Naive thymus-derived CD4-positive, alpha-beta T cell (primary cell): ENCODE measurements at regions not wholly inside any gene's neighbourhood (a gene's known extent, or its start where the extent isn't known, plus 50 kb on each side); places are given as distances from the start of the nearest gene placed in this dataset.

Source experiments
- ATAC-seq: fragments of 150-1000 bp; cut with Tn5 transposase; 2 replicates; pipeline ENCODE4 v1.10.0; 2021; ENCODE audit warnings: mild to moderate bottlenecking, moderate library complexity
- CTCF ChIA-PET: fragments of 350-600 bp; sonication (Branson Sonifier 250); formaldehyde crosslinking; loops from one replicate; lab custom pipeline; 2021; ENCODE audit warnings: antibody characterized with exemption; lab: Charles Lee
- POLR2A ChIA-PET: fragments of 350-600 bp; sonication (Branson Sonifier 250); formaldehyde crosslinking; loops from one replicate; lab custom pipeline; 2021; ENCODE audit warnings: antibody characterized with exemption, inconsistent platforms; lab: Charles Lee
- DNase-seq, 9 donors: peaks; one replicate each; pipeline versions ENCODE4 v3.0.0 to v3.0.0-alpha.2; 2020 to 2022; ENCODE audit warnings: mixed read lengths in 1 of 9
- H3K27ac ChIP-seq: one replicate; pipeline ENCODE4 v1.7.0; 2013; ENCODE audit warnings: mild to moderate bottlenecking, low read depth, low read length, moderate library complexity
- H3K27me3 ChIP-seq, 2 donors: one replicate each; pipeline ENCODE4 v1.7.0; 2013; ENCODE audit warnings: low read length in 2 of 2, mild to moderate bottlenecking in 2 of 2, moderate library complexity in 2 of 2; ENCODE audit not compliant: control insufficient read depth in 2 of 2, insufficient read depth in 2 of 2
- H3K36me3 ChIP-seq, 3 experiments: 1 replicate in 2 of 3; 2 replicates in 1 of 3; pipeline ENCODE4 v1.7.0; 2013; ENCODE audit warnings: low read length in 3 of 3, mild to moderate bottlenecking in 3 of 3, moderate library complexity in 1 of 3; ENCODE audit not compliant: insufficient read depth in 3 of 3, control insufficient read depth in 2 of 3
- H3K4me1 ChIP-seq, 2 donors: one replicate each; pipeline ENCODE4 v1.7.0; 2013; ENCODE audit warnings: low read length in 2 of 2, mild to moderate bottlenecking in 2 of 2, moderate library complexity in 1 of 2; ENCODE audit not compliant: control insufficient read depth in 2 of 2, insufficient read depth in 2 of 2
- H3K4me3 ChIP-seq: 2 replicates; pipeline ENCODE4 v1.7.0; 2013; ENCODE audit warnings: mild to moderate bottlenecking, low read length
- H3K9me3 ChIP-seq, 3 experiments: 1 replicate in 2 of 3; 2 replicates in 1 of 3; pipeline ENCODE4 v1.7.0; 2013; ENCODE audit warnings: low read length in 3 of 3; ENCODE audit not compliant: control insufficient read depth in 2 of 3
- H3K27ac Mint-ChIP-seq, 9 donors: one replicate each; pipeline ENCODE4 v1.8.0; 2020 to 2022; ENCODE audit warnings: mixed read lengths in 9 of 9, mild to moderate bottlenecking in 8 of 9, moderate library complexity in 5 of 9, inconsistent platforms in 2 of 9
- H3K27me3 Mint-ChIP-seq, 5 donors: one replicate each; pipeline ENCODE4 v1.8.0; 2021 to 2022; ENCODE audit warnings: mixed read lengths in 5 of 5, mild to moderate bottlenecking in 1 of 5
- H3K36me3 Mint-ChIP-seq, 5 donors: one replicate each; pipeline ENCODE4 v1.8.0; 2020 to 2022; ENCODE audit warnings: mixed read lengths in 5 of 5, mild to moderate bottlenecking in 3 of 5, inconsistent platforms in 1 of 5
- H3K4me1 Mint-ChIP-seq, 7 donors: one replicate each; pipeline ENCODE4 v1.8.0; 2020 to 2022; ENCODE audit warnings: mixed read lengths in 7 of 7, mild to moderate bottlenecking in 3 of 7, inconsistent platforms in 1 of 7
- H3K4me3 Mint-ChIP-seq, 10 donors: one replicate each; pipeline ENCODE4 v1.8.0; 2020 to 2022; ENCODE audit warnings: mild to moderate bottlenecking in 10 of 10, mixed read lengths in 10 of 10, moderate library complexity in 6 of 10, inconsistent platforms in 2 of 10
- H3K9me3 Mint-ChIP-seq, 11 donors: one replicate each; pipeline ENCODE4 v1.8.0; 2020 to 2022; ENCODE audit warnings: mixed read lengths in 11 of 11, mild to moderate bottlenecking in 4 of 11, inconsistent platforms in 1 of 11, moderate library complexity in 1 of 11
- intact Hi-C, 2 donors: fragments of 100-400 bp; cut with micrococcal nuclease; formaldehyde crosslinking; loops; one replicate each; pipeline ENCODE4 v1.15.1; 2023

GRCh38 chr16:49130397-49130796 is 151.2 kb downstream of the CBLN1 start:
- no peak for DNase-seq
- no peaks in the 10 kb centered on the region for H3K36me3 ChIP-seq
- Mint-ChIP-seq H3K9me3 (peaks cover 0 to 17% (median 3%) of the 10 kb centered on the region in 11 donors), H3K4me3 (no peak overlapping the region), H3K4me1 (no peaks in the 10 kb centered on the region), H3K36me3 (no peaks in the 10 kb centered on the region), H3K27me3 (no peaks in the 10 kb centered on the region), H3K27ac (no peak overlapping the region)
- no peaks in the 10 kb centered on the region for H3K4me1 ChIP-seq
- H3K27ac ChIP-seq, result no peak overlapping the region
- intact Hi-C loops, result no loop called here
- ATAC-seq, result no peak
- no peaks in the 10 kb centered on the region for H3K9me3 ChIP-seq
- H3K4me3 ChIP-seq, result no peak overlapping the region
- no peaks in the 10 kb centered on the region for H3K27me3 ChIP-seq
- ChIA-PET POLR2A (no interaction called here), CTCF (no interaction called here)

- H3K4me3 Mint-ChIP-seq, result no peak overlapping the region
- peaks cover 0 to 19% (median 3%) of the 10 kb centered on the region in 11 donors for H3K9me3 Mint-ChIP-seq
- Histone ChIP-seq H3K4me1 (no peaks in the 10 kb centered on the region), H3K4me3 (no peak overlapping the region), H3K36me3 (no peaks in the 10 kb centered on the region), H3K27me3 (no peaks in the 10 kb centered on the region), H3K9me3 (no peaks in the 10 kb centered on the region), H3K27ac (no peak overlapping the region)
- POLR2A ChIA-PET, result no interaction called here
- no peak for DNase-seq
- CTCF ChIA-PET, result no interaction called here
- intact Hi-C loops, result no loop called here
- no peaks in the 10 kb centered on the region for H3K4me1 Mint-ChIP-seq
- no peak overlapping the region for H3K27ac Mint-ChIP-seq
- H3K27me3 Mint-ChIP-seq, result no peaks in the 10 kb centered on the region
- no peak for ATAC-seq
- H3K36me3 Mint-ChIP-seq, result no peaks in the 10 kb centered on the region
Measured at GRCh38 chr16:49129935-49130334, 151.7 kb downstream of the CBLN1 start.

- Histone ChIP-seq H3K27me3 (no peaks in the 10 kb centered on the region), H3K9me3 (no peaks in the 10 kb centered on the region), H3K36me3 (no peaks in the 10 kb centered on the region), H3K27ac (no peak overlapping the region), H3K4me1 (no peaks in the 10 kb centered on the region), H3K4me3 (no peak overlapping the region)
- no peaks in the 10 kb centered on the region for H3K27me3 Mint-ChIP-seq
- no peak overlapping the region for H3K4me3 Mint-ChIP-seq
- DNase-seq (no peak), ATAC-seq (no peak)
- intact Hi-C loops, result no loop called here
- H3K9me3 Mint-ChIP-seq, result peaks cover 0 to 21% (median 5%) of the 10 kb centered on the region in 11 donors
- H3K27ac Mint-ChIP-seq, result no peak overlapping the region
- POLR2A ChIA-PET, result no interaction called here
- no peaks in the 10 kb centered on the region for H3K36me3 Mint-ChIP-seq
- H3K4me1 Mint-ChIP-seq, result no peaks in the 10 kb centered on the region
- CTCF ChIA-PET, result no interaction called here
Measured at GRCh38 chr16:49128740-49129139, 152.9 kb downstream of the CBLN1 start.

- no peaks in the 10 kb centered on the region for H3K36me3 ChIP-seq
- H3K4me1 ChIP-seq, result no peaks in the 10 kb centered on the region
Measured at GRCh38 chr16:49127103-49127502, 154.5 kb downstream of the CBLN1 start.

GRCh38 chr16:49121636-49122035 is 160.0 kb downstream of the CBLN1 start:
- ChIA-PET POLR2A (no interaction called here), CTCF (no interaction called here)
- H3K9me3 Mint-ChIP-seq, result peaks cover 0 to 22% (median 6%) of the 10 kb centered on the region in 11 donors

More at GRCh38 chr16:49127103-49127502, 154.5 kb downstream of the CBLN1 start:
- intact Hi-C loops, result no loop called here
- no peak overlapping the region for H3K27ac Mint-ChIP-seq
- Histone ChIP-seq H3K27me3 (no peaks in the 10 kb centered on the region), H3K27ac (no peak overlapping the region), H3K4me3 (no peak overlapping the region), H3K9me3 (no peaks in the 10 kb centered on the region)
- H3K27me3 Mint-ChIP-seq, result peaks cover 0 to 5% (median 0%) of the 10 kb centered on the region in 5 donors
- no peaks in the 10 kb centered on the region for H3K4me1 Mint-ChIP-seq
- ChIA-PET CTCF (no interaction called here), POLR2A (no interaction called here)
- H3K9me3 Mint-ChIP-seq, result peaks cover 0 to 21% (median 8%) of the 10 kb centered on the region in 11 donors
- DNase-seq (no peak), ATAC-seq (no peak)
- no peak overlapping the region for H3K4me3 Mint-ChIP-seq
- H3K36me3 Mint-ChIP-seq, result no peaks in the 10 kb centered on the region

GRCh38 chr16:49120631-49121030 is 161.0 kb downstream of the CBLN1 start:
- intact Hi-C loops, result no loop called here
- no peak for DNase-seq
- no peak overlapping the region for H3K4me3 ChIP-seq
- H3K9me3 ChIP-seq, result no peaks in the 10 kb centered on the region
- ChIA-PET POLR2A (no interaction called here), CTCF (no interaction called here)
- peaks cover 0 to 10% (median 0%) of the 10 kb centered on the region in 5 donors for H3K27me3 Mint-ChIP-seq
- no peak overlapping the region for H3K27ac Mint-ChIP-seq
- no peak overlapping the region for H3K4me3 Mint-ChIP-seq
- no peaks in the 10 kb centered on the region for H3K4me1 ChIP-seq
- H3K4me1 Mint-ChIP-seq, result no peaks in the 10 kb centered on the region
- H3K27me3 ChIP-seq, result no peaks in the 10 kb centered on the region
- H3K36me3 ChIP-seq, result no peaks in the 10 kb centered on the region
- peaks cover 0 to 15% (median 6%) of the 10 kb centered on the region in 11 donors for H3K9me3 Mint-ChIP-seq
- no peaks in the 10 kb centered on the region for H3K36me3 Mint-ChIP-seq
- ATAC-seq, result no peak
- no peak overlapping the region for H3K27ac ChIP-seq

More at GRCh38 chr16:49121636-49122035, 160.0 kb downstream of the CBLN1 start:
- intact Hi-C loops, result no loop called here
- H3K4me1 ChIP-seq, result no peaks in the 10 kb centered on the region
- DNase-seq (no peak), ATAC-seq (no peak)
- no peaks in the 10 kb centered on the region for H3K36me3 ChIP-seq
- no peaks in the 10 kb centered on the region for H3K9me3 ChIP-seq
- H3K27me3 Mint-ChIP-seq, result peaks cover 0 to 10% (median 0%) of the 10 kb centered on the region in 5 donors
- H3K27me3 ChIP-seq, result no peaks in the 10 kb centered on the region
- no peak overlapping the region for H3K27ac Mint-ChIP-seq
- H3K36me3 Mint-ChIP-seq, result no peaks in the 10 kb centered on the region
- no peak overlapping the region for H3K4me3 Mint-ChIP-seq
- H3K4me3 ChIP-seq, result no peak overlapping the region
- H3K27ac ChIP-seq, result no peak overlapping the region
- no peaks in the 10 kb centered on the region for H3K4me1 Mint-ChIP-seq

- Histone ChIP-seq H3K9me3 (no peaks in the 10 kb centered on the region), H3K4me3 (no peak overlapping the region), H3K36me3 (no peaks in the 10 kb centered on the region), H3K27me3 (no peaks in the 10 kb centered on the region), H3K27ac (no peak overlapping the region), H3K4me1 (no peaks in the 10 kb centered on the region)
- Mint-ChIP-seq H3K36me3 (no peaks in the 10 kb centered on the region), H3K27me3 (peaks cover 0 to 21% (median 0%) of the 10 kb centered on the region in 5 donors), H3K4me3 (no peak overlapping the region), H3K9me3 (peaks cover 0 to 16% (median 6%) of the 10 kb centered on the region in 11 donors), H3K27ac (no peak overlapping the region), H3K4me1 (no peaks in the 10 kb centered on the region)
- intact Hi-C loops, result no loop called here
- ChIA-PET CTCF (no interaction called here), POLR2A (no interaction called here)
- ATAC-seq (no peak), DNase-seq (no peak)
Measured at GRCh38 chr16:49116873-49117272, 164.8 kb downstream of the CBLN1 start.
